ENCODE measurements at regions not wholly inside any gene's neighbourhood (a gene's known extent, or its start where the extent isn't known, plus 50 kb on each side); places are given as distances from the start of the nearest gene placed in this dataset.

- ChIA-PET POLR2A (no interaction called here), CTCF (no interaction called here)
- no peaks in the 10 kb centered on the region for H3K36me3 ChIP-seq (replicated peaks in 1 of 2; ENCODE audit: control extremely low read depth in 1 of 2, control insufficient read depth in 1 of 2, extremely low read depth in 1 of 2, insufficient read depth in 2 of 2, low read length in 1 of 2)
- intact Hi-C loops (cut with micrococcal nuclease) = no loop called here
- no peak overlapping the region for H3K4me3 ChIP-seq (ENCODE audit: control extremely low read depth in 1 of 5, extremely low read depth in 1 of 5, insufficient read depth in 1 of 5, low read depth in 2 of 5, low read length in 4 of 5)
- no peaks in the 10 kb centered on the region for H3K4me1 ChIP-seq (ENCODE audit: control insufficient read depth in 2 of 2, insufficient read depth in 2 of 2, low read length in 2 of 2)
- 81% methylated on average over 27 of the region's 30 CpGs for WGBS (ENCODE audit: insufficient coverage)
- Mint-ChIP-seq H3K9me3 (ENCODE audit: insufficient read depth) (no peaks in the 10 kb centered on the region), H3K4me3 (no peak overlapping the region), H3K27me3 (no peaks in the 10 kb centered on the region), H3K27ac (no peak overlapping the region), H3K4me1 (no peaks in the 10 kb centered on the region)
- H2AFZ ChIP-seq (ENCODE audit: insufficient read depth, low read depth, low read length, poor library complexity, severe bottlenecking) = no peak overlapping the region
- H3K9me3 ChIP-seq (ENCODE audit: control extremely low read depth in 1 of 3, control insufficient read depth in 2 of 3, insufficient read depth in 1 of 3, low read length in 2 of 3) = peaks cover 0 to 20% (median 0%) of the 10 kb centered on the region in 3 donors
- no peak for DNase-seq
- H3K27ac ChIP-seq (ENCODE audit: low read length in 2 of 2) = no peak overlapping the region
- no peaks in the 10 kb centered on the region for H3K27me3 ChIP-seq (replicated peaks in 1 of 4; ENCODE audit: control extremely low read depth in 1 of 4, control insufficient read depth in 3 of 4, insufficient read depth in 4 of 4, low read length in 3 of 4)
- H3K4me2 ChIP-seq (replicated peaks; ENCODE audit: low read depth, low read length, poor library complexity, severe bottlenecking) = no peak overlapping the region
- ATAC-seq (ENCODE audit: low read depth) = no peak
- H4K20me1 ChIP-seq (ENCODE audit: control insufficient read depth, insufficient read depth, low read length, poor library complexity, severe bottlenecking) = no peaks in the 10 kb centered on the region
- no peak overlapping the region for H3K9ac ChIP-seq (ENCODE audit: low read length)
- no peaks in the 10 kb centered on the region for H3K79me2 ChIP-seq (ENCODE audit: control insufficient read depth, insufficient read depth, low read length)
- no peak for TF ChIP-seq CTCF (IDR thresholded peaks at IDR 0.05)
- no peak for TF ChIP-seq EZH2 (IDR thresholded peaks at IDR 0.05; ENCODE audit: borderline replicate concordance, insufficient read depth, low read depth, low read length, poor library complexity, severe bottlenecking)
Measured at GRCh38 chr22:49034836-49035817, 792.5 kb downstream of the BRD1 start.

GRCh38 chr22:49033616-49034015 is 794.1 kb downstream of the BRD1 start:
- CTCF ChIA-PET = no interaction called here
- no peak overlapping the region for H3K27ac Mint-ChIP-seq
- no peaks in the 10 kb centered on the region for H3K27me3 ChIP-seq (replicated peaks in 1 of 4; ENCODE audit: control extremely low read depth in 1 of 4, control insufficient read depth in 3 of 4, insufficient read depth in 4 of 4, low read length in 3 of 4)
- no peaks in the 10 kb centered on the region for H3K27me3 Mint-ChIP-seq
- no peak overlapping the region for H2AFZ ChIP-seq (ENCODE audit: insufficient read depth, low read depth, low read length, poor library complexity, severe bottlenecking)
- POLR2A ChIA-PET = no interaction called here
- H3K4me1 ChIP-seq (ENCODE audit: control insufficient read depth in 2 of 2, insufficient read depth in 2 of 2, low read length in 2 of 2) = no peaks in the 10 kb centered on the region
- no peak overlapping the region for H3K4me2 ChIP-seq (replicated peaks; ENCODE audit: low read depth, low read length, poor library complexity, severe bottlenecking)
- no peak overlapping the region for H3K4me3 Mint-ChIP-seq
- H4K20me1 ChIP-seq (ENCODE audit: control insufficient read depth, insufficient read depth, low read length, poor library complexity, severe bottlenecking) = no peaks in the 10 kb centered on the region
- no peak for ATAC-seq (ENCODE audit: low read depth)
- H3K4me3 ChIP-seq (ENCODE audit: control extremely low read depth in 1 of 5, extremely low read depth in 1 of 5, insufficient read depth in 1 of 5, low read depth in 2 of 5, low read length in 4 of 5) = no peak overlapping the region
- intact Hi-C loops (cut with micrococcal nuclease) = no loop called here
- 86% methylated on average over 6 of the region's 9 CpGs for WGBS (ENCODE audit: insufficient coverage)
- no peaks in the 10 kb centered on the region for H3K79me2 ChIP-seq (ENCODE audit: control insufficient read depth, insufficient read depth, low read length)
- H3K9me3 ChIP-seq (ENCODE audit: control extremely low read depth in 1 of 3, control insufficient read depth in 2 of 3, insufficient read depth in 1 of 3, low read length in 2 of 3) = peaks cover 0 to 20% (median 0%) of the 10 kb centered on the region in 3 donors
- no peak for TF ChIP-seq CTCF (IDR thresholded peaks at IDR 0.05)
- no peak for TF ChIP-seq EZH2 (IDR thresholded peaks at IDR 0.05; ENCODE audit: borderline replicate concordance, insufficient read depth, low read depth, low read length, poor library complexity, severe bottlenecking)
- no peaks in the 10 kb centered on the region for H3K4me1 Mint-ChIP-seq
- H3K9ac ChIP-seq (ENCODE audit: low read length) = no peak overlapping the region
- H3K36me3 ChIP-seq (replicated peaks in 1 of 2; ENCODE audit: control extremely low read depth in 1 of 2, control insufficient read depth in 1 of 2, extremely low read depth in 1 of 2, insufficient read depth in 2 of 2, low read length in 1 of 2) = no peaks in the 10 kb centered on the region
- no peaks in the 10 kb centered on the region for H3K9me3 Mint-ChIP-seq (ENCODE audit: insufficient read depth)
- DNase-seq = no peak
- H3K27ac ChIP-seq (ENCODE audit: low read length in 2 of 2) = no peak overlapping the region
